NCI-H2029 treated with DMSO at 0.1 percent for 48 hours (cell line): ENCODE measurements at regions not wholly inside any gene's neighbourhood (a gene's known extent, or its start where the extent isn't known, plus 50 kb on each side); places are given as distances from the start of the nearest gene placed in this dataset.
"Not testable (repeated sequence)": the region's sequence is repeated elsewhere in the genome, so short reads cannot be mapped to it uniquely, and the experiment has no call there.

Experiments used
- DNase-seq: peaks from one replicate; lab custom pipeline; 2025; lab: John Stamatoyannopoulos, UW

DNA sequence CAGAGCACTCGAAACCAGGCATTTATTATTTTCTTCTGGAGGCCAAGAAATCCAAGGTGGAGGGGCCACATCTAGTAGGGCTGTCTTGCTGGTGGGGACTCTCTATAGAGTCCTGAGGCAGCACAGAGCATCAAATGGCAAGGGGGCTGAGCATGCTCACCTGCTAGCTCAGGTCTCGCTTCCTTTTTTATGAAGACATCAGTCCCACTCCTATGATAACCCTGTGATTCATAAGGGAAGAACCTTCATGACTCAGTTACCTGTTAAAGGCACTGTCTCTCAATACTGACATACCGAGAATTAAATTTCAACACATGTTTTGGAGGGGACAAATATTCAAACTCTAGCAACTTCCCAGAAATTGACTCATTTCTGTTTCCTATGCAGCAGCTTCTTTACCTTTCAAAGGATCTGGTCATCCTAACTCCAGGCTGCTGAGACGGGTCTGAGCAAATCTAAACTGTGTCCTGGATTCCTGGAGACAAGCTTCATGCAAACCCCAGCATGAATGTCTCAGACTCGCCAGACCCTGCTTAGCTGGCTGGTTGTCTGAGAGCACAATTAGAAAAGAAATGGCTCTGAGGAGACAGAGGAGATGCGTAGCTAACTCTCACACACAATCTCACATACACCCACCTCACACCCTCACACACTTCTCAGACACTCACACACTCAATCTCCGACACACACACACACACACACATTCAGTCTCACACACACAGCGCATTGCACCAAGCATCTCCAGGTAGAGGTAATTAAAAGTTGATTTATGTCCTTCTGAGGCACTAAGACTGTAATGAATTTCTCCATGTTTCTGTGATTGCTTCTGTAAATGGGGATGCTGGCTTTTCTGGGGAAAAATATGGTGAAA, 280.8 kb downstream of the BCL2L11 start:
- DNase-seq, result not testable (repeated sequence)

DNA sequence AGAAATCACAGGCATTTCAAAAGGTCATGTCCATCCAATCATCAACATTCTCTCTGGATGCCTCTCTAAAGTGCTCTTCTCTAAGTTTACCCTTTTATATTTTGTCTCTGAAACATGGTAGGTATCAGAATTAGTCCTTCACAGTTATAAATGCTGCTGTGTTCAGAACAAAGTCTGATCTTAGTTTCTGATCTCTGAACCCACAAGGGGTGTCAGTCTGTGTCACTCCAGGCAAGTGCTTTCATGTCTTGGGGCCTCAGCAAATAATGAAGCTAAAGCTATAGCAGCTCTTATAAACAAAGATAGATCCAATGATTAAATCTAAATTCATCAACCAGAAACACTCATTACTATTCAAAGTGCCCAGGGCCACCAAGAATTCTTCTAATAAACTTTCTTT, 281.7 kb downstream of the BCL2L11 start:
- not testable (repeated sequence) for DNase-seq

DNA sequence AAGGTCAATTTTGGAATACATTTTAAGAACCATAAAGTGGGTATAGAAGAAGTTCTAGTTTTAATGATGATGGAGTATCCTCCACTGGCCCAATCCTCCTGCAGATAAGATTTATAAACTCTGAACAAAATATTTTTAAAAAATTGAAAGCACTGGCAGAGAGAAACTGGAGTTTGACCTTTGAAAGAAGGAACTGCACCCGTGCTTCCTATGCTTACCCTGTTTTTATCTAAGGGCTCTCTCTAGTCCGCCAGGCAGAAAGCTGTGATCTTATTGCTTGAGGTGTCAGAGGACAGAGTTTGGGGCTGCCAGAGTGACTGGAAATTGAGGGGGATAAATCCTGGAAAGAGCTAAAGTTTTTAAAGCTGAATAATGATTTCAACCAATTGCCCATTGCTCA, 282.6 kb downstream of the BCL2L11 start:
- DNase-seq, result not testable (repeated sequence)

DNA sequence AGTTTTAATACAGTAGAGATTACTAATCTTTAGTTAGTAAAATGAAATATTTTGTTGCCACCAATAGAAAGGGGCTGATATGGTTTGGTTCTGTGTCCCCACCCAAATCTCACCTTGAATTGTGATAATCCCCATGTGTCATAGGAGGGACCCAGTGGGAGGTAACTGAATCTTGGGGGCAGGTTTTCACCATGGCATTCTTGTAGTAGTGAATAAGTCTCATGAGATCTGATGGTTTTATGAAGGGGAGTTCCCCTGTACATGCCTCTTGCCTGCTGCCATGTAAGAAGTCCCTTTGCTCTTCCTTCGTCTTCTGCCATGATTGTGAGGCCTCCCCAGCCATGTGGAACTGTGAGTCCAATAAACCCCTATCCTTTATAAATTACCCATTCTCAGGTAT, 285.9 kb downstream of the BCL2L11 start:
- DNase-seq, result not testable (repeated sequence)

DNA sequence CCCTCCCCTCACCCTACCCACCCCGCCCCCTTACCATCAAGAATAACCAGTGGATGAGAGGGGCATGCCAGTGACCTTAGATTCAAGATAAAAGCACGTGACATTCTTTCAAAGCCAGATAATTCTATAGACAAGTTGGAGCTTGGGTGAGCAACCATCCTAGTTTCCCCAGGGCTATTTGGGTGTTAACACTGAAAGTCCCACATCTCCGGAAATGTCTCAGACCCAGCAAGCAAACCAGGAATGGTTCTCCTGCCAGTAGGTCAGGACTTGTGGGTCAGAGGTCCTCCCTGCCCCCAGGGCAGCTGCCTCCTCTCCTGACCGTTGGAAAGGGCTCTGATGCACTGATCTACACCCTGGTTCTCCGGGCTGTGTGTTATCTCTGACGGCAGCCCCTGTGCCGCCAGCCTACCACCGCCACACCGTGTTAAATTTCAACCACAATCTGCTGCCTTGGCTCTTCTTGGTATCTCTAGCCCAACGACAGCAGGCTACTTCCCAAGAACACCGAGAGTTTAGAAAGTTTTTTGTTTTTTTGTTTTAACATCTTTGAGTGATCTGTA, 287.0 kb downstream of the BCL2L11 start:
- DNase-seq, result not testable (repeated sequence)

DNA sequence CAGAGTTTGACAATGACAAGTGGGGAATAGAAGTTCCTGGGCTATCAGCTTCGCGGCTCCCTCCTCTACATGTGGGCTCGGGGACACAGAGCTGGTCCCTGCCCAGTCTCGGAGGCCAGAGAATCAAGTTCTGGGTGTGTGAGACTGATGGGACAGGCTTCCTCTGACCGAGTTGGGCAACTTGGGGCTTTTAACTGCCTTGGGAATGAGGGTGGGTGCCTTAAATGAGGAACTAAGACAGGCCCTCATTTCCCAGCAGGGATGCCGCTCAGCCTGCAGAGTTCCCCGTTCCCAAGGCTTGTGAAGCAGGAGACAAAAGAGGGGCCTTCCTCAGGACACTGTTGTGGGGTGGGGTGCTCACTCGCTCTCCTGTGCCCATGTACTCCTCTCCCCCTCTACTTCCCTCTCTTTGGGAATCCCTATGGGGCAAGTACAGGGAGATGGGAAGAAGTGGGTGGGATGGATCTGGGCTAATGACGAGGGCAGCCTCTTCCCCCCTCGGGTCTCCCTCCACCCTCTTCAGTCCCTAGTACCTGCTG, 290.2 kb downstream of the BCL2L11 start:
- not testable (repeated sequence) for DNase-seq

DNA sequence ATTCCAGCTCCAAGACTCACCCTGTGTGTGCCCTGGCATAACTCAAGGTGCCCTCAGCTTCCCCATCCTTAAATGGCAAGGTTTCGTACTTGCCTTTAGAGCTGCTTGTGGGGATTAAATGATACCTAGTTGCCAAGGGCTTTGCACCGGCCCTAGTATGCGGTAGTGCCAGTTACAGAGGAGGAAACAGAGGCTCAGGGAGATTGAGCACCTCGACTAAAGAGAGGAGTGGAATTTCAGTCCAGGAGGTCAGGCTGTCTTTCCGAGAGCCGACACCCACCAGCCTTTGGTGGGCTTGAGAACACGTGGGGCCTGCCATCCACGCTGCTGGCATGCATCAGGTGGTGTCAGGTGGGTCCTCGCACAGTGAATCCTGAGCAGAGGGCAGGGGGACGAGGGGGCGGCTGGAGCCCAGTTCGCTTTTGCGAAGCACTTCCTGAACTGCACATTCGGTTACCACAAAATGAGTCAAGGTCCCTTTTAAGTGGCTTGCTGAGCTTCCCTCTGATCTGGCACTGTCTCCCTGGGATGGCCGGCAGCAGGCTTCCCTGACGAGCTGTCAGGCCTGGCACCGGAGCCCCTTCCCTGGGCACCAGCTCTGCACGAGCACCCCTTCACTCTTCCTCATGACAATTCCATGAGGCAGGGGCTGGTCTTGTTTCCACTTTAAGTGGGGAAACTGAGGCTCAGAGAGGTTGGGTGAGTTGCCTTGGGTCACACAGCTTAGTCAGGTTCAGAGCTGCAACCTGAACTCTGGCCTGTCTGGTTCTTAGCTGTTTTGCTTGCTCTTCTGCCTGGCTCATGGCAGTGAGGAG, 291.4 kb downstream of the BCL2L11 start:
- DNase-seq, result not testable (repeated sequence)

DNA sequence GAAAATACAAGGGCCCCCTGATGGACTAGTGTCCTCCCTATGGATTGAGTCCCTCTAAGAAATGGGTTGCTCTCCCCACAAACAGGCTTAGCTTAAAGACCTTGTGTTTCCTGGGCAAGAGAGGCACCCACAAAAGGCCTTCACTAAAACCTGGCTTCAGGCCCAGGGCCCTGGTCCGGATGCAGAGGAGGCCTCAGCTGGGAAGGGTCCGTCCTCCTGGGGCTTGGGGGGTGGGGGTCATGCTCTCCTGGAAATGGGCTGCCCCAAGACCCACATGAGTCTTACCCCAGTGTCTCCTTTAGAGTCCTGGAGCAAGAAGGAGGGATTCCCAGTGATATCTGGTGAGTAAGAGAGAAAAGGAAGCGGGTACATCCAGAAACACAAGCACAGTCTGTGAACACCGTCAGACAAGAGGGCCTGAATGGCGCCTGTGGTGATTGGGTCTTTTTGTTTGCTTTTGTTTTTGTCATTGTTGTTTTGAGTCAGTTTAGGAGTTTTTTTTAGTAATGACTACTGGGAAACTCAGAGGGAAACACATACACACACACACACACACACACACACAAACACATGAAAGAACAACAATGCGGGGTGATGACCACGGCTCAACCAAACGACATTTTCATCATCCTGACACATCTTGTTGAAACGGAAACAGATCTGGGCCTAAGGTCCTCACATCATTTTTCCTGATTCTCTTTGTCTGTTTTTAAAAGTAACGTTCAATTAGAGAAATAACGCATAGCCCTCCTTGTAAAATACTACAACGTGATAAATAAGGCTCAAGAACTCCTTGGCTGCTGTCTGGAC, 292.3 kb downstream of the BCL2L11 start:
- DNase-seq, result not testable (repeated sequence)

DNA sequence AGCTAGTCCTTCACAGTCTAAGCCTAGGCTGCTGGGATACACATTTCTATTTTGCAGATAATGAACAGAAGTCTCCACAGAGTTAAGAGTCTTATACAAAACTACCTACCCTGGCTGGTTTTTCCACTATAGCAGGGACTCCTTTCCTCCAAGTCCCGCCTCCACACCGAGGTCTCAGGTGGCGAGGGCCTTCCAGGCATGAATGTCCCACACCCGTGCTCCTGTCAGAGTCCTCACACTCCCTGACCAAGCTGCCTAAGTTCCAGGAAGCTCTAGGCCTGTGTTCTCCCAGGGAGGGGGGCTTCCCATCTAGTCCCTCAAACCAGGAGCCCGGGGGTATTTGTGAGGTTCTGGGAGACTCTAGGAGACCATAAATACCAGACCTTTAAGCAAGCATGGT, 293.2 kb downstream of the BCL2L11 start:
- not testable (repeated sequence) for DNase-seq

DNA sequence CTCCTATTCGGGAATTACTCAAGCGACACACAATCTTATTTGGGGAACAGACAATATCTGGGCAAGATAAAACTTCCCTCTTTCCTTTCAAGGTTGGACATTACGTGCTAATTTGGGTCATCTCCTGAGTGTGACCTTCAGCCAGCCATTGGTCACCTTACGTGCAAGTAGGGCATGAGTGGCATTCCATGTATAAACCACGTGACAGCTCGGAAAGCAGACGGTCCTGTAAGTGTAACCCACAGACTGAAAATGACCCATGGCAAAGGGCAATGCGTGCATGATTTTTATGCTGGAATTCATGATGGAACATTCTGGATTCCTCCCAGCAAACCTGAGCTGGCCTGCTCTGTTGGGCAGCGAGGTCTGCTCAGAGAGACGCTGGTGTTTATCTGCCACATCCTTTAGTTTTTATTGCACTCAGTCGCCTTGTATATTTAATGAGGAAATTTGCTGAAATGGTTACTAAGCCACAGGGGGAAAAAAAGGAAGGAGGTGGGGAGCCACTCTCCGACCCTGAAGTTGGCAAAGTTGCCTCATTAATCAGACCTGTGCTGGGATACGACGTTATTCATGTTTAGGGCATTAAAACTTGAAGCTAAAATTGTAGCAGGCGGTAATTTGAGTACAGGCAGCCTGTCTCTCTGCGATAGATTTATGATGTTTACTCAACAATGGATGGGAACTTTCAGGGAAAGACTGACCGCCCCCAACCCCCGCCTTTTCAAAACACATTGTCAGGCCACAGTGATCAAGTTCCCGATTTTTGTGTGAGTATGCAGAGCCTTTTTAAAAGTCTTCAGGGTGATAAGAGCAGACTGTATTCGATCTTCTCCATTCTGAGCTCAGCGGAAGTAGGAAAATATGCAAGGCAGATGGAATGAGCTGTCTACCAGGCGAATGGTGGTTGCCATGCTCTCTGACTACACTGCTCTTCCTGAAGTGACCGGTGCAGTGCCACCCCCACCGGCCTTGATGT, 295.3 kb downstream of the BCL2L11 start:
- DNase-seq, result not testable (repeated sequence)

DNA sequence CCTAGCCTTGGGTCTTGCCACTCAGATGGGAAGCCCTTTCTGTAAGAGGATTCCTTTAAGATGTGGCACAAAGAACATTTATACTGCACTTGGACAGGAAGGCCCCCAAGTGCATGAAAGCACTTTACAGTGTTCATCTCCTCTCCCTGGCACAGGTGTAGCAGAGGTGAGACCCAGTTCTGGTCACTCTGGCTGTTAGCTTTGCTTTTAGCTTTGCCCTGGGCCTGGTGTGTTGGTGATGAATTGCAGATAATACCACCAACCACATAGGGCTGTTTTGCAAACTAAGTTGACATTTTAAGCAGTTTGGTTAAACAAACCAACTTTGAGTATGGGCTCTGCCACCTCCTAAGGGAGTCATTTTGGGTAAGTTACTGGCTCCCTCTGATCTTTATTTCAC, 296.3 kb downstream of the BCL2L11 start:
- DNase-seq, result not testable (repeated sequence)

DNA sequence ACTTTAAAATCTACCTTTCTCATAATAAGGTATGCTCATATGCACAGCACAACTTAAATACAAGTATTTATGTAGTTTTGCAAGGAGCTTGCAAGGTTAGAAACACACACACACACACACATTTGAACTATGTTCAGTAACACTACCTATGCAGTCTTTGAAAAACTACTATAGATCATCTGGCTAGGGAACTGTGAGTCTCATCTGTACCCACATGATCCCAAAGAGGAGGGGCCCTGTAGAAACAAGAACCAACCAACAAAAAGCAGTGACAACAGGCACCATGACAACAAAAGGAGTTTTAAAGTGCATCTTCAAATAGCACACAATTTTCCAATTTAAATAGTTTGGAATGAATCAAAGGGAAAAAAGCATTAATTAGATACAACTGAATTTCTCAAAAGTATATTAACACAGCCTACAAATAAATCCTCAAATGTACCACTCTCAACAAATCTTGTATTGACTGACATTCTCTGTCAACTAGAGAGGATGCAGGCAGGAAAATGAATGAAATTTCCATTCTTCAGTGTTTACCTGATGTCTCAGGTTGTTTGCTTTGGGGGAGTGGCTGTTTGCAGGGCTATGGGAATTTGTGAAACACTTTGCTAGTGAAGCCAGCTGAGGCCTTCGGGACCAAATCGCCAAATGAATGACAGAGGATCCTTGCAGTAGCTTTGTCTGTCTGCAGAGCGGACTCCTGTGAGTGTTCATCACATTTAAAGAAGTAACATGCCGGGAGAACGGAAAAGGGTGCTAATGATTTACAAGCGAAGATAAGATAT, 297.6 kb downstream of the BCL2L11 start:
- not testable (repeated sequence) for DNase-seq

DNA sequence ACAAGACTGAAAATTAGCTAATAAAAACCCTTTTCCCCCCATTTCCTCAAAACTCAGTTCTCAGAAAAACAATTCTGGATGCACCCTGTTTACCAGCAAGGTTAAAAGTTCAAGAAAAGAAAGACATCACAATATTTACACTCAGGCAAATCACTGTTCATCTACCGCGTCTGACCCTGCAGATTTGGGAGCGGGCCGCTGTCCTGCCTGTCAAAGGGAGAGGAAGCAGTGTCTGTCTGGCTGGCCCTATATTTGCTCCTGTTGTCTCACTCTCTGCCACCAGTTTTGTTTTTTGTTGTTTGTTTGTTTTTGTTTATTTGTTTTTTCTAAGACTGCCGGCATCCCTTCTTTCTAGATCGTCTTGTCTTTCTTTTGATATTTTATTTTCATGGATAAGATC, 299.4 kb downstream of the BCL2L11 start:
- not testable (repeated sequence) for DNase-seq

DNA sequence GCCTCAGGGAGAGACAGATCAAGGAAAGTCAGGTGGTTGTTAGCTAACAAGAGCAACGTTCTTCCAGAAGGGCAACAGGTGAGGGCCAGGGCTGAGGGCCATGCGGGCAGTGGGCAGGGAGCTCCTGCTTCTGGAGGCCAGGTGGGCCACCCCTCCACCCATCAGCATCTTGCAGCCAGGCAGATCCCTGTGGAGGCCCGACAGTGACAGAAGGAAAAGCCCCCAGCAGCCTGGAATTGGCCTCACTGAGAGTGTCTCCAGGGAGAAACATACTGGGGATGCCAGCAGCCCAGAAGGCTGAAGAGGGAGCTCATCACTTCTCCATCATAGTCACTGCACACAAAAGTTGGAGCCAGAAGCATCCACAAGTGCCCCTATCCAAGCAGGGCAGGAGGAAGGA, 300.1 kb downstream of the BCL2L11 start:
- DNase-seq, result not testable (repeated sequence)

DNA sequence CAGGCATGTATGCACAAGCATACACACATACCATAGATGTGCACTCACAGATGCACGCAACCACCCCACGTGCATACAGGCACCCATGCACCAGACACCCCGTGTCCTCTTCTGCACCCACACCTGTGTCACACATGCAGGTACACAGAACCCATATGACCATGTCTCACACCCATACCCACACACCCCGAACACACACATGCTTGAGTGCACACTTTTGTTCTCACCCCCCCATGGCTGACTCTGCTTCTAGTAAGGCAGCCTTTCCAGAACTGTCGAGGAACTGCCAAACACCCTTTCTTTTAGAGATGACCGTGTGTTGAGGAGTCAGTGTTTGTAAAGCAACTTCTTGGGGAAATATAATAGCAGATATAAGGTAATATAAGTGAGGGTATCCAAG, 301.2 kb downstream of the BCL2L11 start:
- DNase-seq, result not testable (repeated sequence)

DNA sequence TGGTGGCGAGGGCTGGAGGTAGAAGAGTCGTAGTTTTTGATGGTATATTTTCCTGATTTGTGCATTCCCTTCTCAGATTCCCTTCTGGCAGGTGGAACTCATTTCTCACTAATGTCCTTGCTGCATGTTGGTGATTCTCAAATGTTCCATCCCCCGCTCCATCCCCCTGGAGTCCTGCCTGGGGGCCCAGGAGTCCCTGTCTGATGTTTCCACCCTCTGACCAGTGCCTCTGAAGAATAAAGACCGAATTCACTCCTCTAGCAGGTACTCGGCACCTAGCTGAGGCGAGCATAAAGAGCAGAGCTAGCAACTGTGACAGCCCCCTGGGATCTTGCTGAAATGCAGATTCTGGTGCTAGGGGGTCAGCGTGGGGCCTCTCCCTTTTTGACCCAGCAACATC, 301.8 kb downstream of the BCL2L11 start:
- not testable (repeated sequence) for DNase-seq

DNA sequence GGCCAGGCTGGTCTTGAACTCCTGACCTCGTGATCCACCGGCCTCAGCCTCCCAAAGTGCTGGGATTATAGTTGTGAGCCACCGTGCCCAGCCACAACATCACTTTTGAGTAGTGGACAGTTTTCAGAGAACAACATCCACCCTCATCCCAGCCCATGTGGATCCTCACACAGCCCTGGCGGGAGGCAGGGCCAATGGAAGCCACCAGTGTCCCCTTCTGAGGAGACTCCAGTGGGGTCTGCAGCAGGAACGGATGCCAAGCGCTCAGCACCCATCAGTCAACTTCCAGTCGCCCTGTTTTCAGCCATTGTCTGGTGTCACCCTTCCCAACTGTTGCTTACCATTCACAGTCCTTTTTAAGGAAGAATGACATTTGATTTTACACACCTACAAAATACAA, 302.5 kb downstream of the BCL2L11 start:
- DNase-seq, result not testable (repeated sequence)

DNA sequence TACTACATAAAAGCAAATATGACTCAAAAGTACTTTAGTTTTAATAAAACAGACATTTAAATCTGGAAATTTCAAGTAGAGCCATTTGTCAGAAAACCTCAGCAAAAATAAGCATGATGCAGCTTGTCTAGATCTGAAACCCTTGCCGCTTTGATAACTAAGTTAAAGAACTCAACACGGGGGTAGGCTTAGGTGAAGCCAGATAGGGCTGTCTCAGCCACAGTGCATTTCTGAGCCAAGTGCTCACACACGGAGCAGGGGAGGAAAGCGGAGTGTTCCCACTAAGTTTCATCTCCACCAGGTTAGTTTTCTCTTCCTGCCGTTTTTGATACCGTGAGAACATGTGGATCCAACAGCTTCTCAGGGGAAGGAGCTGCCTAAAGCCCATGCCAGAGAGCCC, 303.5 kb downstream of the BCL2L11 start:
- not testable (repeated sequence) for DNase-seq

DNA sequence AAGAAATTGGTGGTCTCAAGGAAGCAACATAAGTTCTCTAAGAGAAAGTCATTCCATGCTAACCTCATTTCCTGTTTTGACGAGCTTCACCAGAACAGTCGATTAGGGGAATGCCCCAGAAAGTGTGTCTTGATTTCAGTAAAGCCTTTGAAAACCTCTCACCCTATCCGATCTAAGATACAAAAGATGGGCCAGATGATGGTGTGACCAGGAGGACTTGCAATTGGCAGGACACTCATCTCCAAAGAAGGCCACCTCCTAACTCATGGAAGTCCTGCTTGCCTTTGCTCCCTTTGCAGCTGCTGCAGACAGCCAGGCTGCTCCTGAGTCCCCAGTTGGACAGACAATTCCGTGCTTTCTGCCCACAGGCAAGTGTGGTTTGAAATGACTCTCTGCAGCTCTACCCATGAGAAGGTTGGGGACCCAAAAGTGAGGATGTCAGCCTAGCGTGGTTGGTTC, 304.2 kb downstream of the BCL2L11 start:
- DNase-seq, result not testable (repeated sequence)
